ENCODE measurements at regions not wholly inside any gene's neighbourhood (a gene's known extent, or its start where the extent isn't known, plus 50 kb on each side); places are given as distances from the start of the nearest gene placed in this dataset.

- no peak for DNase-seq (ENCODE audit: low spot score)
- TF ChIP-seq EZH2phosphoT487 (IDR thresholded peaks at IDR 0.05; ENCODE audit: low read depth, severe bottlenecking, unreplicated experiment) (no peak), EZH2 (IDR thresholded peaks at IDR 0.05; ENCODE audit: borderline replicate concordance) (no peak), CTCF (IDR thresholded peaks at IDR 0.05; ENCODE audit: poor library complexity) (no peak)
These were observed 278.9 kb downstream of the GADD45G start for GRCh38 chr9:89883401-89884341.

GRCh38 chr9:89884356-89885083 is 279.7 kb downstream of the GADD45G start:
- no peak for DNase-seq (ENCODE audit: low spot score)

More at GRCh38 chr9:89883401-89884341, 278.9 kb downstream of the GADD45G start:
- H3K4me2 ChIP-seq: no peak overlapping the region
- H3K79me2 ChIP-seq: no peaks in the 10 kb centered on the region
- H3K4me1 ChIP-seq (ENCODE audit: insufficient read depth): peaks cover 7% of the 10 kb centered on the region
- no peaks in the 10 kb centered on the region for H3K9me2 ChIP-seq (replicated peaks; ENCODE audit: insufficient read depth)
- H4K20me1 ChIP-seq (ENCODE audit: insufficient read depth, poor library complexity, severe bottlenecking): no peaks in the 10 kb centered on the region
- H3K4me3 ChIP-seq: no peak overlapping the region
- no peak overlapping the region for H3K27ac ChIP-seq
- H3K9me3 ChIP-seq (ENCODE audit: low read depth): no peaks in the 10 kb centered on the region
- H3K27me3 ChIP-seq: no peaks in the 10 kb centered on the region
- H2AFZ ChIP-seq: no peak overlapping the region
- WGBS (ENCODE audit: low lambda C conversion rate, missing lambda C conversion rate): 91% methylated on average over 12 of the region's 12 CpGs
- H3K36me3 ChIP-seq (replicated peaks; ENCODE audit: insufficient read depth, low read depth): no peaks in the 10 kb centered on the region

GRCh38 chr9:89885156-89885555 is 280.3 kb downstream of the GADD45G start:
- no peak for DNase-seq (ENCODE audit: low spot score)
- TF ChIP-seq CTCF (IDR thresholded peaks at IDR 0.05; ENCODE audit: poor library complexity) (no peak), EZH2 (IDR thresholded peaks at IDR 0.05; ENCODE audit: borderline replicate concordance) (no peak), EZH2phosphoT487 (IDR thresholded peaks at IDR 0.05; ENCODE audit: low read depth, severe bottlenecking, unreplicated experiment) (no peak)
- H3K4me2 ChIP-seq: no peak overlapping the region

More at GRCh38 chr9:89884356-89885083, 279.7 kb downstream of the GADD45G start:
- no peaks in the 10 kb centered on the region for H3K4me1 ChIP-seq (ENCODE audit: insufficient read depth)
- no peaks in the 10 kb centered on the region for H4K20me1 ChIP-seq (ENCODE audit: insufficient read depth, poor library complexity, severe bottlenecking)
- H3K4me2 ChIP-seq: no peak overlapping the region
- H3K27me3 ChIP-seq: no peaks in the 10 kb centered on the region
- H2AFZ ChIP-seq: no peak overlapping the region
- H3K27ac ChIP-seq: no peak overlapping the region
- H3K79me2 ChIP-seq: no peaks in the 10 kb centered on the region
- H3K9me2 ChIP-seq (replicated peaks; ENCODE audit: insufficient read depth): no peaks in the 10 kb centered on the region
- no peaks in the 10 kb centered on the region for H3K36me3 ChIP-seq (replicated peaks; ENCODE audit: insufficient read depth, low read depth)
- H3K4me3 ChIP-seq: no peak overlapping the region
- TF ChIP-seq EZH2phosphoT487 (IDR thresholded peaks at IDR 0.05; ENCODE audit: low read depth, severe bottlenecking, unreplicated experiment): no peak
- TF ChIP-seq EZH2 (IDR thresholded peaks at IDR 0.05; ENCODE audit: borderline replicate concordance): no peak
- no peak for TF ChIP-seq CTCF (IDR thresholded peaks at IDR 0.05; ENCODE audit: poor library complexity)
- 85% methylated on average over 13 of the region's 13 CpGs for WGBS (ENCODE audit: low lambda C conversion rate, missing lambda C conversion rate)
- H3K9me3 ChIP-seq (ENCODE audit: low read depth): no peaks in the 10 kb centered on the region

More at GRCh38 chr9:89885156-89885555, 280.3 kb downstream of the GADD45G start:
- no peaks in the 10 kb centered on the region for H4K20me1 ChIP-seq (ENCODE audit: insufficient read depth, poor library complexity, severe bottlenecking)
- no peaks in the 10 kb centered on the region for H3K9me3 ChIP-seq (ENCODE audit: low read depth)
- H2AFZ ChIP-seq: no peak overlapping the region
- H3K4me1 ChIP-seq (ENCODE audit: insufficient read depth): no peaks in the 10 kb centered on the region
- no peaks in the 10 kb centered on the region for H3K79me2 ChIP-seq
- no peak overlapping the region for H3K27ac ChIP-seq
- H3K9me2 ChIP-seq (replicated peaks; ENCODE audit: insufficient read depth): no peaks in the 10 kb centered on the region
- 97% methylated on average over 4 of the region's 4 CpGs for WGBS (ENCODE audit: low lambda C conversion rate, missing lambda C conversion rate)
- no peaks in the 10 kb centered on the region for H3K27me3 ChIP-seq
- no peak overlapping the region for H3K4me3 ChIP-seq
- H3K36me3 ChIP-seq (replicated peaks; ENCODE audit: insufficient read depth, low read depth): no peaks in the 10 kb centered on the region

Measured in hepatocyte (in vitro differentiated cells).